ENCODE measurements at regions not wholly inside any gene's neighbourhood (a gene's known extent, or its start where the extent isn't known, plus 50 kb on each side); places are given as distances from the start of the nearest gene placed in this dataset.

- RAD21 ChIA-PET (ENCODE audit: unreplicated experiment) = no interaction called here
- 65% methylated on average over 6 of the region's 6 CpGs for WGBS (ENCODE audit: insufficient coverage, insufficient replicate concordance, low lambda C conversion rate, missing lambda C conversion rate)
- no peak overlapping the region for H3K9ac ChIP-seq (ENCODE audit: control insufficient read depth, insufficient read depth, low read length)
- no peak for ATAC-seq
- H2AFZ ChIP-seq (ENCODE audit: control insufficient read depth, low read depth, low read length) = no peak overlapping the region
- no peaks in the 10 kb centered on the region for H3K79me2 ChIP-seq (ENCODE audit: control insufficient read depth, insufficient read depth, low read length)
- H3K9me3 ChIP-seq (replicated peaks; ENCODE audit: control insufficient read depth, insufficient read depth, low read length) = no peaks in the 10 kb centered on the region; the same call in 2 of the 3 replicates
- no peak overlapping the region for H3K27ac ChIP-seq (ENCODE audit: control insufficient read depth, insufficient read depth)
- TF ChIP-seq ZSCAN29 (IDR thresholded peaks at IDR 0.05) (no peak), USF2 (IDR thresholded peaks at IDR 0.05; ENCODE audit: borderline replicate concordance, low read depth, low read length) (no peak), RCOR1 (conservative IDR thresholded peaks at IDR 0.05; ENCODE audit: low read depth, low read length) (no peak), PRDM15 (CRISPR knock-in tag; IDR thresholded peaks at IDR 0.05) (no peak), YY1 (IDR thresholded peaks at IDR 0.05; ENCODE audit: low read depth, low read length) (no peak), ZBTB4 (CRISPR knock-in tag; IDR thresholded peaks at IDR 0.05) (no peak)
- no peak for DNase-seq (ENCODE audit: low read depth, low spot score)
- no peak overlapping the region for H3K4me2 ChIP-seq (ENCODE audit: control insufficient read depth, insufficient read depth)
- in situ Hi-C loops (cut with MboI) = no loop called here
- H3K36me3 ChIP-seq (ENCODE audit: control insufficient read depth in 2 of 2, insufficient read depth in 2 of 2, low read length in 1 of 2) = no peaks in the 10 kb centered on the region
- H3K4me1 ChIP-seq (ENCODE audit: control insufficient read depth, insufficient read depth, low read length) = peaks cover 3% of the 10 kb centered on the region
- SMC1A ChIA-PET (ENCODE audit: uncharacterized antibody, unreplicated experiment) = interaction anchor here (1.1 kb wide), 1 partner anchor 588 kb away, joined by 3 read pairs; no protein-coding TSS in a partner anchor
- CTCF ChIA-PET = interaction anchor here (0.7 kb wide), 1 partner anchor 98 kb away, joined by 3 read pairs; no protein-coding TSS in a partner anchor
- BruUV-seq (replicated peaks) = no TSS peak
- POLR2A ChIA-PET = no interaction called here
- no peak overlapping the region for H3K4me3 ChIP-seq
- FAIRE-seq = no peak
- H3K27me3 ChIP-seq (replicated peaks in 1 of 2; ENCODE audit: control insufficient read depth in 2 of 2, insufficient read depth in 2 of 2, low read length in 1 of 2) = no peaks in the 10 kb centered on the region
- H4K20me1 ChIP-seq (ENCODE audit: control insufficient read depth, insufficient read depth) = no peaks in the 10 kb centered on the region
- intact Hi-C loops (cut with micrococcal nuclease; ENCODE audit: unreplicated experiment) = loop anchor here (5.0 kb wide), 2 partner anchors 156 to 244 kb away; partner anchors contain the start of genes ADSS2 and ZBTB18
Measured at GRCh38 chr1:244296447-244296846, 155.3 kb downstream of the ADSS2 start.
